H9 (cell line): ENCODE measurements at regions not wholly inside any gene's neighbourhood (a gene's known extent, or its start where the extent isn't known, plus 50 kb on each side); places are given as distances from the start of the nearest gene placed in this dataset.

Experiments used
- DNase-seq: peaks from one replicate; pipeline ENCODE4 v3.0.0-alpha.2; 2017
- H2AFZ ChIP-seq: one replicate; pipeline ENCODE4 v1.6.1; 2013; ENCODE audit warnings: mild to moderate bottlenecking, low read length, control low read depth, moderate library complexity
- H2AK5ac ChIP-seq: 2 replicates; pipeline ENCODE4 v1.6.1; 2013; ENCODE audit warnings: low read length, control low read depth, mixed read lengths; ENCODE audit not compliant: insufficient read length
- H2BK120ac ChIP-seq: one replicate; pipeline ENCODE4 v1.6.1; 2013; ENCODE audit warnings: low read depth, mild to moderate bottlenecking, low read length, control low read depth, inconsistent platforms; ENCODE audit not compliant: poor library complexity, severe bottlenecking
- H2BK12ac ChIP-seq: 2 replicates; pipeline ENCODE4 v1.6.1; 2013; ENCODE audit warnings: low read length, control low read depth, mixed read lengths, low read depth; ENCODE audit not compliant: insufficient read length
- H2BK15ac ChIP-seq: 2 replicates; pipeline ENCODE4 v1.6.1; 2013; ENCODE audit warnings: low read depth, low read length, control low read depth
- H2BK20ac ChIP-seq: one replicate; pipeline ENCODE4 v1.6.1; 2013; ENCODE audit warnings: low read depth, mild to moderate bottlenecking, low read length, control low read depth, inconsistent platforms; ENCODE audit not compliant: poor library complexity, severe bottlenecking
- H2BK5ac ChIP-seq: 2 replicates; pipeline ENCODE4 v1.6.1; 2013; ENCODE audit warnings: low read length, control low read depth, mixed read lengths; ENCODE audit not compliant: insufficient read length
- H3K14ac ChIP-seq: 2 replicates; pipeline ENCODE4 v1.6.1; 2013; ENCODE audit warnings: low read length, control low read depth; ENCODE audit not compliant: insufficient read depth
- H3K18ac ChIP-seq: 2 replicates; pipeline ENCODE4 v1.6.1; 2013; ENCODE audit warnings: low read depth, mild to moderate bottlenecking, mixed read lengths, low read length, control low read depth; ENCODE audit not compliant: insufficient read length
- H3K23ac ChIP-seq: 2 replicates; pipeline ENCODE4 v1.6.1; 2013; ENCODE audit warnings: low read length, control low read depth, mixed read lengths, low read depth; ENCODE audit not compliant: insufficient read length
- H3K23me2 ChIP-seq: 2 replicates; pipeline ENCODE4 v1.6.1; 2013; ENCODE audit warnings: low read depth, mild to moderate bottlenecking, mixed read lengths, low read length, control low read depth; ENCODE audit not compliant: insufficient read length, poor library complexity, severe bottlenecking
- H3K27ac ChIP-seq: 2 replicates; pipeline ENCODE4 v1.5.1; 2013; ENCODE audit warnings: low read length, control low read depth, mixed read lengths, low read depth; ENCODE audit not compliant: insufficient read length
- H3K27me3 ChIP-seq: 2 replicates; pipeline ENCODE4 v1.6.1; 2013; ENCODE audit warnings: low read length, control low read depth, inconsistent platforms; ENCODE audit not compliant: insufficient read depth
- H3K4ac ChIP-seq: 2 replicates; pipeline ENCODE4 v1.6.1; 2013; ENCODE audit warnings: low read depth, mild to moderate bottlenecking, control low read depth, inconsistent platforms, low read length, moderate library complexity
- H3K4me1 ChIP-seq: 2 replicates; pipeline ENCODE4 v1.6.1; 2013; ENCODE audit warnings: low read length, control low read depth, inconsistent platforms; ENCODE audit not compliant: insufficient read depth
- H3K4me2 ChIP-seq: 2 replicates; pipeline ENCODE4 v1.6.1; 2013; ENCODE audit warnings: low read length, control low read depth, mixed read lengths; ENCODE audit not compliant: insufficient read length, insufficient read depth
- H3K56ac ChIP-seq: 2 replicates; pipeline ENCODE4 v1.6.1; 2013; ENCODE audit warnings: low read depth, mild to moderate bottlenecking, mixed read lengths, low read length, control low read depth; ENCODE audit not compliant: insufficient read length
- H3K79me1 ChIP-seq: 2 replicates; pipeline ENCODE4 v1.6.1; 2013; ENCODE audit warnings: low read depth, mild to moderate bottlenecking, moderate library complexity, low read length, control low read depth, inconsistent platforms; ENCODE audit not compliant: insufficient read depth, poor library complexity, severe bottlenecking
- H3K79me2 ChIP-seq: 2 replicates; pipeline ENCODE4 v1.6.1; 2013; ENCODE audit warnings: low read length, control low read depth, inconsistent platforms; ENCODE audit not compliant: insufficient read depth
- H3K9ac ChIP-seq: 2 replicates; pipeline ENCODE4 v1.6.1; 2013; ENCODE audit warnings: low read length, control low read depth, mixed read lengths; ENCODE audit not compliant: insufficient read length; ENCODE audit errors: extremely low read depth
- H3K9me3 ChIP-seq: one replicate; pipeline ENCODE4 v1.6.1; 2013; ENCODE audit warnings: low read depth, low read length, inconsistent platforms; ENCODE audit not compliant: control insufficient read depth
- H3T11ph ChIP-seq: one replicate; pipeline ENCODE4 v1.6.1; 2013; ENCODE audit warnings: mild to moderate bottlenecking, low read length, control low read depth, inconsistent platforms
- H4K20me1 ChIP-seq: one replicate; pipeline ENCODE4 v1.6.1; 2013; ENCODE audit not compliant: control insufficient read depth, insufficient read length, insufficient read depth
- H4K5ac ChIP-seq: 2 replicates; pipeline ENCODE4 v1.6.1; 2013; ENCODE audit warnings: low read depth, mild to moderate bottlenecking, mixed read lengths, low read length, control low read depth; ENCODE audit not compliant: insufficient read length
- H4K8ac ChIP-seq: replicated peaks from 2 replicates; pipeline ENCODE4 v1.6.1; 2013; ENCODE audit warnings: low read length, control low read depth, mixed read lengths, low read depth; ENCODE audit not compliant: insufficient read length
- H4K91ac ChIP-seq: 2 replicates; pipeline ENCODE4 v1.6.1; 2013; ENCODE audit warnings: low read depth, mild to moderate bottlenecking, moderate library complexity, mixed read lengths, low read length, control low read depth; ENCODE audit not compliant: insufficient read length
- H3K27ac Mint-ChIP-seq, 3 experiments: 2 replicates in 2 of 3; 3 replicates in 1 of 3; pipeline ENCODE4 v1.8.0; 2020 to 2021; ENCODE audit warnings: mixed read lengths in 3 of 3, mild to moderate bottlenecking in 1 of 3, moderate library complexity in 1 of 3
- H3K27me3 Mint-ChIP-seq: 2 replicates; pipeline ENCODE4 v1.8.0; 2021; ENCODE audit warnings: low read depth, mild to moderate bottlenecking, moderate library complexity, mixed read lengths
- H3K36me3 Mint-ChIP-seq, 3 experiments: 2 replicates in 2 of 3; 3 replicates in 1 of 3; pipeline ENCODE4 v1.8.0; 2020 to 2021; ENCODE audit warnings: low read depth in 3 of 3, mixed read lengths in 3 of 3; ENCODE audit not compliant: insufficient read depth in 1 of 3
- H3K4me1 Mint-ChIP-seq, 2 experiments: 2 replicates each; pipeline ENCODE4 v1.8.0; 2020; ENCODE audit warnings: mixed read lengths in 2 of 2
- H3K4me3 Mint-ChIP-seq, 2 experiments: 2 replicates in 1 of 2; 3 replicates in 1 of 2; pipeline ENCODE4 v1.8.0; 2020 to 2021; ENCODE audit warnings: mild to moderate bottlenecking in 2 of 2, mixed read lengths in 2 of 2, moderate library complexity in 1 of 2
- H3K9me3 Mint-ChIP-seq, 2 experiments: 2 replicates in 1 of 2; 3 replicates in 1 of 2; pipeline ENCODE4 v1.8.0; 2020; ENCODE audit warnings: mild to moderate bottlenecking in 2 of 2, mixed read lengths in 2 of 2, moderate library complexity in 1 of 2
- CTCF ChIP-seq: fragments of 200-600 bp; sonication (generic); conservative IDR thresholded peaks from 3 replicates; pipeline ENCODE4 v1.8.0; 2021; ENCODE audit warnings: antibody characterized with exemption, mild to moderate bottlenecking
- WGBS: extraction: QIAGEN DNeasy Blood & Tissue Kit; methylation state at CpG from one replicate; pipeline ENCODE4 v1.1.7; 2013; ENCODE audit warnings: missing lambda C conversion rate, low lambda C conversion rate, mixed read lengths; ENCODE audit not compliant: insufficient read length; ENCODE audit errors: extremely low coverage; 5-methylcytosine and 5-hydroxymethylcytosine counted together

- Histone ChIP-seq H2BK15ac (no peak overlapping the region), H3K4ac (no peak overlapping the region), H4K5ac (no peak overlapping the region), H4K8ac (no peak overlapping the region), H4K91ac (no peak overlapping the region), H3K27ac (no peak overlapping the region), H3K4me2 (no peak overlapping the region), H2BK12ac (no peak overlapping the region), H4K20me1 (no peaks in the 10 kb centered on the region), H3K79me1 (no peaks in the 10 kb centered on the region), H3T11ph (no peak overlapping the region), H3K14ac (no peak overlapping the region), H3K27me3 (no peaks in the 10 kb centered on the region), H2BK120ac (no peak overlapping the region), H3K56ac (no peak overlapping the region), H3K79me2 (no peaks in the 10 kb centered on the region), H2BK20ac (no peak overlapping the region), H3K9me3 (no peaks in the 10 kb centered on the region), H2BK5ac (no peak overlapping the region), H3K9ac (no peak overlapping the region), H3K23ac (no peak overlapping the region), H2AK5ac (no peak overlapping the region), H3K18ac (no peak overlapping the region), H3K4me1 (no peaks in the 10 kb centered on the region), H2AFZ (no peak overlapping the region), H3K23me2 (no peaks in the 10 kb centered on the region)
- H3K27me3 Mint-ChIP-seq, result no peaks in the 10 kb centered on the region
- H3K4me3 Mint-ChIP-seq, result no peak overlapping the region
- peak overlapping the region in 1 of 3 experiments; percentile 83; a peak in 1 of 7 replicates for H3K27ac Mint-ChIP-seq
- WGBS, result no CpG with 5 or more reads among the region's 3 CpGs
- peaks cover 0 to 8% (median 1%) of the 10 kb centered on the region in 3 experiments; a peak in 4 of 7 replicates for H3K36me3 Mint-ChIP-seq
- no peak for TF ChIP-seq CTCF
- no peak for DNase-seq
- peaks cover 3 to 5% of the 10 kb centered on the region in 2 experiments; a peak in 4 of 5 replicates for H3K9me3 Mint-ChIP-seq
- peaks cover 2 to 5% of the 10 kb centered on the region in 2 experiments; a peak in 2 of 4 replicates for H3K4me1 Mint-ChIP-seq
Observed at GRCh38 chr2:221747289-221747972, 175.3 kb upstream of the EPHA4 start.
